ENCODE measurements at regions not wholly inside any gene's neighbourhood (a gene's known extent, or its start where the extent isn't known, plus 50 kb on each side); places are given as distances from the start of the nearest gene placed in this dataset.

DNA sequence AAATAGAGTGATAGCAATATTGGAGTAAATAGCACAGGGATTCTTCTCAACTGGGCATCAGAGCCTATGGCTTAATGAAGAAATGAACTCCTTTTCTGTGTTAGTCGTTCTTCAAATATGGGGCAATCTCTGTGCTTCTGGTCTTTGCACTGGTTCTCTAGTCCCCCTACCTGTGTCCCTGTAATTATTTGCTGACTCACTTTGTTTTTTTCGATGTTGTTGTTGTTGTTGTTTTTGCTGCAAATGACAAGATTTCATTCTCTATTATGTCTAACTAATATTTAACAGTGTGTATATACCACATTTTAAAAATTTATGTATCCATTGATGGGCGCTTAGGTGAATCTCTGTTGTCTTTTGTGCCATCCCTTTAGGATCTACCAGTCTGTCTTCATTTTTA, 2137.8 kb upstream of the TENM3 start:
- TF ChIP-seq POLR2A (IDR thresholded peaks at IDR 0.05) = no peak
- TF ChIP-seq, protein P1, sequence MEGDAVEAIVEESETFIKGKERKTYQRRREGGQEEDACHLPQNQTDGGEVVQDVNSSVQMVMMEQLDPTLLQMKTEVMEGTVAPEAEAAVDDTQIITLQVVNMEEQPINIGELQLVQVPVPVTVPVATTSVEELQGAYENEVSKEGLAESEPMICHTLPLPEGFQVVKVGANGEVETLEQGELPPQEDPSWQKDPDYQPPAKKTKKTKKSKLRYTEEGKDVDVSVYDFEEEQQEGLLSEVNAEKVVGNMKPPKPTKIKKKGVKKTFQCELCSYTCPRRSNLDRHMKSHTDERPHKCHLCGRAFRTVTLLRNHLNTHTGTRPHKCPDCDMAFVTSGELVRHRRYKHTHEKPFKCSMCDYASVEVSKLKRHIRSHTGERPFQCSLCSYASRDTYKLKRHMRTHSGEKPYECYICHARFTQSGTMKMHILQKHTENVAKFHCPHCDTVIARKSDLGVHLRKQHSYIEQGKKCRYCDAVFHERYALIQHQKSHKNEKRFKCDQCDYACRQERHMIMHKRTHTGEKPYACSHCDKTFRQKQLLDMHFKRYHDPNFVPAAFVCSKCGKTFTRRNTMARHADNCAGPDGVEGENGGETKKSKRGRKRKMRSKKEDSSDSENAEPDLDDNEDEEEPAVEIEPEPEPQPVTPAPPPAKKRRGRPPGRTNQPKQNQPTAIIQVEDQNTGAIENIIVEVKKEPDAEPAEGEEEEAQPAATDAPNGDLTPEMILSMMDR (IDR thresholded peaks at IDR 0.05) = no peak
- TF ChIP-seq POLR2AphosphoS5 (IDR thresholded peaks at IDR 0.05; ENCODE audit: insufficient read depth in 1 of 2, low read depth in 1 of 2) = no peak

Measured in vagina (tissue), 2 donors.